Right hindlimb (tissue), 1 donor: ENCODE measurements at regions not wholly inside any gene's neighbourhood (a gene's known extent, or its start where the extent isn't known, plus 50 kb on each side); places are given as distances from the start of the nearest gene placed in this dataset.

Experiments
- DNase-seq: peaks from one replicate; pipeline ENCODE4 v3.0.0-alpha.2; 2018

- no peak for DNase-seq
These were observed 364.3 kb downstream of the FBXO8 start for GRCh38 chr4:173919196-173919595.

DNA sequence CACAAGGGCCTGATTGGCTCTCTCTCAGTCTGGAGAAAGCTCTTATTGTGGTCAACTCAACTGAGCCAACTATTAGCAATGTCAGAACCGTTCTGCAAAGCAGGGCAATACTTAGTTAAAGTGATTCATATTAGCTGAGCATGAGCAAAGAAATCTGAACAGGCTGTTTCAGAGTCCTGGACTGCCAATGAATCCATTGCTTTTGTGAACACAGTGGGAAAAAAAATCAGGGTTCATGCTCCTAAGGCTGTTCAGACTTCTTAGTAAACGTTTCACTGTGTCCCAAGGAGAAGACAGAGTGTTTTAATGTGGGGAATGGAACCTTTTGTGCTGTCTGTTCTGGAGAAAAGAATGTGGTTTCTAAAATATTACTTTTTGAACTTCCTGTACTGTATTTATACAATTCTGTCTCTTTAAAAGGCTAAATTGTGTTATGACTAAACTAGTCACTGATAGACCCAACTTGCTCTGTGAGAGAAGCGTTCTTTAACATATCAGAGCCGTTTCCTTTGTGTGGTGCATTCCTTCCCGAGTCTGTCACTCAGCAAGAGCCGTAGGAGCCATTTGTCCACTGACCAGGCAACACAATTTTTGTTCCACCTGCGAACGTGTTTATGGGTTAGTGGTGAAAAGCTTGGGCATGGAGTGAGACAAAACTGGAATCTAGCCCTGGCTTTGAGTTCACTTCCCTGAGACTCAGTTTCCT is 366.1 kb downstream of the FBXO8 start:
- DNase-seq: no peak

DNA sequence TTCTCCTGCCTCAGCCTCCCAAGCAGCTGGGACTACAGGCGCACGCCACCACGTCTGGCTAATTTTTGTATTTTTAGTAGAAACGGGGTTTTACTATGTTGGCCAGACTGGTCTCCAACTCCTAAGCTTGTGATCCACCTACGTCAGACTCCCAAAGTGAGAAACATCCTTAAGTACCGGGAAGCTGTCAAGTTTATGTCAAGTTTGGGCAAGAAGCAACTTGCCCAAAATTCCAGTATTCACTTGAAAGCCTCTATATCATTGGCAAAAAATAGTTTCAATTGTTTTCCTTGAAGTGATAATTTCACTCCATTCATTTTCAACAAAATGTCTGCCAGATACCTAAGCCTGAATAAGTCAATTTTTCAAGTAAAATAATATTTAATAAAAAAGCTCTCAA is 370.0 kb downstream of the FBXO8 start:
- DNase-seq: no peak

- DNase-seq: no peak
These were observed 371.1 kb downstream of the FBXO8 start for GRCh38 chr4:173912384-173912783.

- no peak for DNase-seq
These were observed 372.6 kb downstream of the FBXO8 start for GRCh38 chr4:173910891-173911290.

DNA sequence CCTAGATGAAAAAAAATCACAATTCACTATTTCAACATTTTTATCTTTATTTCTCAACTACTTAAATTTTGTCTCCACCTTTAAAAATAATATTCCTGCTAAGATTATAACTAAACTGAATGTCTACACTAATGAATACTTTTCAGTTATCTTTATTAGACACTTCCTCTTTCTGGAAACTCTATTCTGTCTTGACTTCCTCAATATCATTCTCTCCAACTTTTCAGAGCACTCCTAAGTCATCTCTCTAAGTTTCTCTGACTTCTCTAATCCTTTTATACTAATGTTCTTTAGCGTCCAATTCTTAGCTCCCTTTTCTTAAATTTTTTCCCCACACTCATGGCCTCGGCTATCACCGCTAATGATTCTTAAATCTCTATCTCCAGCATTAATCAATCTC is 374.2 kb downstream of the FBXO8 start:
- DNase-seq: no peak

- DNase-seq: no peak
These were observed 369.8 kb upstream of the HAND2 start for GRCh38 chr4:173899813-173900212.

- DNase-seq: no peak
These were observed 361.0 kb upstream of the HAND2 start for GRCh38 chr4:173891072-173891471.

DNA sequence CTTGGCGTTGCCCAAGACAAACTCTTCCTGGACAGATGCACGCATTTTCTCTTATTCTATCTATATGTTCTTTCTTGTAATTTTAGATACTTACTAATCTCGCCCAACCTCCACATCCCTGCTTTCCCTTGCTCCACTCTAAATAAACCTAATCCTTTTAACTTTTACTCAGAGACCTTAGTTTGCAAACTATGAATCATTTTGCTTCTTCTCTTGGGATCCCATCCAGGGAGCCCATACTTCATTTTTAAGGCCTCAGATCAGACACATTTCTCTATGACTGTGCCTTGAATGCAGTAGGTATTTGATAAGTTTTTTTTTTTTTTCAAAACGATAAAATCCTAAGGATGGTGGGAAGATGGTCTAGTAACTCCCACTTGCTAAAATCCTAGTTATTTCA is 353.8 kb upstream of the HAND2 start:
- no peak for DNase-seq

DNA sequence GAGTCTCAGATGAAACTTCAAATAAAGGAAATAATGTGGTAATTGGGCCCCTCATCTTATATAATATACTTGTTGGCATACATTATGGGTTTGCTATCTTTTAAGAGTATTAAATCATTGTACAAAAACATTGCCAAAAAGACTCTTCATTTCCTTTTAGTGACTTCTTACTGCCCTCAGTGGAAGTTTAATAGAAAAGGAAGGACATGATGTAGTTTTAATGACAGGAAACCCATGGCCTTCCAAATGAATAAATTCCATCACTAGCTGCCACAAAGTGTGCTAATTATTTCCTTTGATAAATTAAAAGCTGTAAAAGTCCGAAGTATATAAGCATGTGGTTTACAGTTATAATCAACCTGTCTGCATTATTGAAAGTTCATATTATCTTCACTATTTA is 350.9 kb upstream of the HAND2 start:
- no peak for DNase-seq

DNA sequence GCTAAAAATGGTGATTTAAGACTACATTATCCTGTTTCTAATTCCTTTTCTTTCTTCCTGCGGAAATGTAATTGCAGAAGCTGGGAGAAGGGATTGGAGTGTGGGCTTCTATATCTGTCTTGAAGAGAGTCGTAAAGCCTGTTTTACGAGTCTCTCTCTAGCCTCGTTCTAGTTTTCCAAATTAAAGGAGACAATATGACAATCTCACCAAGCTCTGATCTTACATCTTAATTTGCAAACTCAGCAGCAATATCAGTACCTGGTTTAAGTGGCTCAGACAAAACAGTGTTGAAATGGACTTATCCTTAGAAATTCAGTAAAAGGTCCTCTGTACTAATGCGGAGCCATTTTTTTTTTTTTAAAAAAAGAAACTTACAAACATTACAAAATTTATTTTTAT is 349.5 kb upstream of the HAND2 start:
- no peak for DNase-seq

DNA sequence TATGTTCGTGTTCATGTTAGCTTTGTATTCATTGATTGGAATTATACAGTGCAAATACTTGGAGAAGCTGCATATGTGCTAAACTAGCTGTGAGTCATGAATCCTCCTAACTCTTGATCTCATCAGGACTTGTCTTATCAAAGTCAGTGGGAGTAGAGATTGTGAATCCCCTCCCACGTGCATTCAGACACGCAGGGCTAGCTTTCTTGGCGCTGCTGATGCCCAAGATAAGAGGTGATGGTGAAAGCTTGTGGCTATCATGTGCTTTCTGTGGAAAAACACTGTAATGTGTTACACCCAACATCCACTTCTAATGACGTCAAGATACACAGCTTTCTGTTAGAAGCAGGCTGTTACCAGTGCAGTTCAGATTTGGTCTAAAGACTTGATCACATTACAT is 348.7 kb upstream of the HAND2 start:
- DNase-seq: no peak

GRCh38 chr4:173871643-173872042 is 341.6 kb upstream of the HAND2 start:
- no peak for DNase-seq

- no peak for DNase-seq
These were observed 336.4 kb upstream of the HAND2 start for GRCh38 chr4:173866322-173867026.

- no peak for DNase-seq
These were observed 332.7 kb upstream of the HAND2 start for GRCh38 chr4:173862754-173863153.

DNA sequence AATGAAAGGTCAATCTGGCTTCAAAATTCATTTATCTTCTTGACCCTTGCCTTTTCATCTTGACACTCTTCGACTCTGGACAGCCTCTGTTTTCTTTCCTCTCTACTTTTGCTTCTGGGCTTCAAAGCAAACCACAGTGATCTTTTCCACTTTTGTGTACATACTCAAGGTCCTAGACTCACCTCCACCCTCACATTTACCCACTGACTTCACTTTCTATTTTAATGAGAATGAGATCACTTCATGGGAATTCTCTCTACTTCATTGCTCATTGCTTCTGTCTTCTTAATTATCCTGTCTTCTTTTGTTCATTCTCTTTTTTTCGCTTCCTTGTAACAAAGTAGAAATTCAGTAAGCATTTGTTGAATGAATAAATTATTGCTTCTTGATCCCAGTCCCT is 330.1 kb upstream of the HAND2 start:
- no peak for DNase-seq

DNA sequence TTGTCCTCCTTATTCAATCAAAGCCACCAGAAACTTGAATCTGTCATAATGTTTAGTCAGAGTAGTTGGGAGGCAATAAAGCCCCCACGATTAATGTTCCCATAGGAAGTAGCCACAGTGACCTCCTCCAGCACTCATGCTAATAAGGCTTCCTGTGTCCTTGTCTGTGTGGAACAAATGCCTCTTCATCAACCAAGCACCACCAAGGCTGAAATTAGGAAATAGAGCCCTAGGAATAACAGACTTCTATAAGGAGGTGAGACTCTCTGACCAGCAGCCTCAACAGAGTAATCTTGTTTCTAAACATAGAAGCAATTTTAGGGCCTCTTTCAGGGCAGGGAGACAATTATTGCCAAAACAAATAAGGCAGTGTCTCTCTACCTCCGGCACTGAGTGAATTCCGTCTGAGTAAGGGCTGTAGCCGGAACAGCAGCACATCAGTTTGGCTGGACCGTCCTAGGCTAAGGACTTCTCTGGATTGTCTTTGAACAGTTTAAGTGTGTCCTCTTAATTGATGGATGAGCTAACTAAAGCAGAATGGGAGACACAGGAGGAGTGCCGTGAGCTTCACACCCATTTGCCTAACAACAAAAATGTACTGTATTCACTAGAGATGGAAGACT is 329.2 kb upstream of the HAND2 start:
- no peak for DNase-seq

DNA sequence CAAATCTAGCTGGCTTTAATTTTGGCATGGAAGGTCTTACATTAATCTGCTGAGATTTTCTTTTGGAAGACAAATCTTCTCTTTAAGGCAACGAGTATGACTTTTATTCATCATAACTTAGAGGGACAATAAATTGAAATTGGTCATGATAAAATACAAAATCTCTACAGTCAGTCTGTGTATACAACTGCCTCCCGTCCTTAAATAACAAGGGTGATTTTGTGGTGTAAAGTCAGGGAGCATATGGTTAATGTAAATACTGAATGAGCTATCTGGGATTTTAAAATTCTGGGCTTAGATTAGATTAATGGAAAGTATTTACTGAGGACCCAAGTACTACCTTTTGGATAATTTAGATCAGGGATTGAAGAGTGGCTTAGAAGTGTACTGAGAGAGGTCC is 328.4 kb upstream of the HAND2 start:
- no peak for DNase-seq

GRCh38 chr4:173857828-173858227 is 327.8 kb upstream of the HAND2 start:
- no peak for DNase-seq

GRCh38 chr4:173855015-173855414 is 325.0 kb upstream of the HAND2 start:
- DNase-seq: no peak

DNA sequence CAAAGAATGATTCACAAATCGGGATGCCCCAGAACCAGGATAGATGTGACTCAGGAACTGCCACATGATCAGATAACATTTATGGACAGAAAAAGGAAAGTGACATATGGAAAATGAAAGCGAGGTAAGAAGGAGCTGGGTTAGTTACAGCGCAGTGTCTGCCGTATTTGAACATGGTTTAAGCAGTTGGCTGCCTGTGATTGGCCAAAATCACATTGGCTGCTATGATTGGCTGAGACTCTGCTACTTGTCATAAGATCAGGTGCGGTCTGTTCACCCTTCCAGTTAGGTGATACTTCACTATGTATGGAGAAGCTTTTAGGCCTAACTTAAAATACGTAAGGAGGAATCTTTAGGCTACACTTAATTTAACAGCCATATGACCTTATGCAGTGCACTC is 322.7 kb upstream of the HAND2 start:
- DNase-seq: no peak

GRCh38 chr4:173845580-173845979 is 315.6 kb upstream of the HAND2 start:
- DNase-seq: no peak

- DNase-seq: no peak
These were observed 309.8 kb upstream of the HAND2 start for GRCh38 chr4:173839865-173840264.

- no peak for DNase-seq
These were observed 307.5 kb upstream of the HAND2 start for GRCh38 chr4:173837517-173837916.
